DND-41 (cell line): ENCODE measurements at regions not wholly inside any gene's neighbourhood (a gene's known extent, or its start where the extent isn't known, plus 50 kb on each side); places are given as distances from the start of the nearest gene placed in this dataset.

Experiments used
- CTCF ChIP-seq: IDR thresholded peaks from 2 replicates; pipeline ENCODE4 v1.5.1; 2012; ENCODE audit warnings: borderline replicate concordance, low read length, moderate library complexity, mild to moderate bottlenecking; ENCODE audit not compliant: poor library complexity, severe bottlenecking; ENCODE audit errors: extremely low read depth
- EZH2 ChIP-seq: IDR thresholded peaks from 3 replicates; pipeline ENCODE4 v1.6.1; 2012; ENCODE audit warnings: borderline replicate concordance, low read depth, mild to moderate bottlenecking, moderate library complexity, low read length, inconsistent platforms; ENCODE audit not compliant: severe bottlenecking

GRCh38 chr10:8767591-8767990 lies 713.1 kb downstream of the GATA3 start:
- TF ChIP-seq CTCF, result no peak
- no peak for TF ChIP-seq EZH2
